Tibial nerve (tissue), 4 donors: ENCODE measurements at regions not wholly inside any gene's neighbourhood (a gene's known extent, or its start where the extent isn't known, plus 50 kb on each side); places are given as distances from the start of the nearest gene placed in this dataset.

Experiments used
- DNase-seq, 2 donors: peaks; one replicate each; pipeline ENCODE4 v3.0.0-alpha.2; 2019; ENCODE audit warnings: low spot score in 2 of 2
- H3K27ac ChIP-seq, 4 donors: fragments of 200-600 bp; sonication (generic) in 3 of 4; one replicate each; pipeline ENCODE4 v1.5.1; 2017 to 2019; ENCODE audit warnings: mild to moderate bottlenecking in 1 of 4
- H3K27me3 ChIP-seq, 2 donors: fragments of 200-600 bp; sonication (generic) in 1 of 2; one replicate each; pipeline versions ENCODE4 v1.5.1 to v1.6.0; 2017 to 2019
- H3K36me3 ChIP-seq, 3 donors: fragments of 200-600 bp; sonication (generic); one replicate each; pipeline ENCODE4 v1.5.1; 2018 to 2019
- H3K4me1 ChIP-seq, 4 donors: fragments of 200-600 bp; sonication (generic) in 3 of 4; one replicate each; pipeline ENCODE4 v1.5.1; 2017 to 2019
- H3K4me3 ChIP-seq, 4 donors: fragments of 200-600 bp; sonication (generic) in 3 of 4; one replicate each; pipeline ENCODE4 v1.5.1; 2017 to 2019; ENCODE audit warnings: mild to moderate bottlenecking in 1 of 4, moderate library complexity in 1 of 4
- H3K9me3 ChIP-seq, 4 donors: fragments of 200-600 bp; sonication (generic) in 3 of 4; one replicate each; pipeline ENCODE4 v1.5.1; 2017 to 2019
- EP300 ChIP-seq, 2 donors: sonication (generic); formaldehyde crosslinking; IDR thresholded peaks; one replicate each; pipeline ENCODE4 v1.6.1; 2017; ENCODE audit warnings: antibody characterized with exemption in 2 of 2, mild to moderate bottlenecking in 1 of 2
- POLR2A ChIP-seq, 2 donors: fragments of 450-650 bp; IDR thresholded peaks; one replicate each; pipeline ENCODE4 v1.6.1; 2017; ENCODE audit warnings: antibody characterized with exemption in 2 of 2, mild to moderate bottlenecking in 2 of 2, moderate library complexity in 2 of 2
- WGBS, 2 donors: methylation state at CpG; one replicate each; pipeline ENCODE4 v1.1.5; 2018; 5-methylcytosine and 5-hydroxymethylcytosine counted together
- TF ChIP-seq, protein P1 (sequence below), 5 experiments: fragments of 200-600 bp in 3 of 5; fragments of 450-650 bp in 2 of 5; sonication (generic) in 3 of 5; IDR thresholded peaks; one replicate each; pipeline ENCODE4 v1.5.1; 2016 to 2019; ENCODE audit warnings: antibody characterized with exemption in 5 of 5, mild to moderate bottlenecking in 3 of 5, moderate library complexity in 2 of 5

DNA sequence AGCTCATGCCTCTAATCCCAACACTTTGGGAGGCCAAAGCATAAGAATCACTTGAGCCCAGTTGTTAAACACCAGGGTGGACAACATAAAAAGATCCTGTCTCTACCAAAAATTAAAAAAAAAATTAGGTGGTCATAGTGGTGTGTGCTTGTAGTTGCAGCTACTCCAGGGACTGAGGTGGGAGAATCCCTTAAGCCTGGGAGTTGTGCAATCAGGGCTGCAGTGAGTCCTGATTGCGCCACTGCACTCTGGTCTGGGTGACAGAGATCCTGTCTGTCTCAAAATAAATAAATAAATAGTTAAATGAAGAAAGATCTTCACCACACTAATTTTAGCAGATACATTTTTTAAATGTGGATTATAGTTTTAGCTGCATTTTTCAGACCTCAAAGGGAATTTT lies 433.2 kb downstream of the MAT2B start:
- no peak for DNase-seq
- no peaks in the 10 kb centered on the region for H3K27me3 ChIP-seq
- no peak overlapping the region for H3K27ac ChIP-seq
- no peak overlapping the region for H3K4me3 ChIP-seq
- 85 to 88% methylated on average over 1 of the region's 1 CpG for WGBS, 2 donors
- H3K36me3 ChIP-seq, result no peaks in the 10 kb centered on the region
- TF ChIP-seq POLR2A (IDR thresholded peaks at IDR 0.05) (no peak), EP300 (IDR thresholded peaks at IDR 0.05) (no peak)
- TF ChIP-seq, protein P1, sequence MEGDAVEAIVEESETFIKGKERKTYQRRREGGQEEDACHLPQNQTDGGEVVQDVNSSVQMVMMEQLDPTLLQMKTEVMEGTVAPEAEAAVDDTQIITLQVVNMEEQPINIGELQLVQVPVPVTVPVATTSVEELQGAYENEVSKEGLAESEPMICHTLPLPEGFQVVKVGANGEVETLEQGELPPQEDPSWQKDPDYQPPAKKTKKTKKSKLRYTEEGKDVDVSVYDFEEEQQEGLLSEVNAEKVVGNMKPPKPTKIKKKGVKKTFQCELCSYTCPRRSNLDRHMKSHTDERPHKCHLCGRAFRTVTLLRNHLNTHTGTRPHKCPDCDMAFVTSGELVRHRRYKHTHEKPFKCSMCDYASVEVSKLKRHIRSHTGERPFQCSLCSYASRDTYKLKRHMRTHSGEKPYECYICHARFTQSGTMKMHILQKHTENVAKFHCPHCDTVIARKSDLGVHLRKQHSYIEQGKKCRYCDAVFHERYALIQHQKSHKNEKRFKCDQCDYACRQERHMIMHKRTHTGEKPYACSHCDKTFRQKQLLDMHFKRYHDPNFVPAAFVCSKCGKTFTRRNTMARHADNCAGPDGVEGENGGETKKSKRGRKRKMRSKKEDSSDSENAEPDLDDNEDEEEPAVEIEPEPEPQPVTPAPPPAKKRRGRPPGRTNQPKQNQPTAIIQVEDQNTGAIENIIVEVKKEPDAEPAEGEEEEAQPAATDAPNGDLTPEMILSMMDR (IDR thresholded peaks at IDR 0.05), result no peak
- no peaks in the 10 kb centered on the region for H3K9me3 ChIP-seq
- H3K4me1 ChIP-seq, result no peaks in the 10 kb centered on the region

GRCh38 chr5:163941079-163941478 lies 435.7 kb downstream of the MAT2B start:
- DNase-seq, result no peak
- Histone ChIP-seq H3K36me3 (no peaks in the 10 kb centered on the region), H3K9me3 (no peaks in the 10 kb centered on the region), H3K4me1 (no peaks in the 10 kb centered on the region), H3K4me3 (no peak overlapping the region), H3K27me3 (no peaks in the 10 kb centered on the region), H3K27ac (no peak overlapping the region)
- WGBS, 2 donors, result 65 to 72% methylated on average over 4 of the region's 4 CpGs
- TF ChIP-seq POLR2A (IDR thresholded peaks at IDR 0.05), result no peak
- TF ChIP-seq, protein P1 (IDR thresholded peaks at IDR 0.05), result no peak

- DNase-seq, result no peak
- TF ChIP-seq POLR2A (IDR thresholded peaks at IDR 0.05) (no peak), EP300 (IDR thresholded peaks at IDR 0.05) (no peak)
- TF ChIP-seq, protein P1 (IDR thresholded peaks at IDR 0.05), result no peak
- Histone ChIP-seq H3K4me1 (no peaks in the 10 kb centered on the region), H3K4me3 (no peak overlapping the region), H3K27me3 (no peaks in the 10 kb centered on the region), H3K9me3 (no peaks in the 10 kb centered on the region), H3K36me3 (no peaks in the 10 kb centered on the region), H3K27ac (no peak overlapping the region)
- 85 to 87% methylated on average over 1 of the region's 1 CpG for WGBS, 2 donors
Measured at GRCh38 chr5:163943546-163943945, 438.1 kb downstream of the MAT2B start.

DNA sequence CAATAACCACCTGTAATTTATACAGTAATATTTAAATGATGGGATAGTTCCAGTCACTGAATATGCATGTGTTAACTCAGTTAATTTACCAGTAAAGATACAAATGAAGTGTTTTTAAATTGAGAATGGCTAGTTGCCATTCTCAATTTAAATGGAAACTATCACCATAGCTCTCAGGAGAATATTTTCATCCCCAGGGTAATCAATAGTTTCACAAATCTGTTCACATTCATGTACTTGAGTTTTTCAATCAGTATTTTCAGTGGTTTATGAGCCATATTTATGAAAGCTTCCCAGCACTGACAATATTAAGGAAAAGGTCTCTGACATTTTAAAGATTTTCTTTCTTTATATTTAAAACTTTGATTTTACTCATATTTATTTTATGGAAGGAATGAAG lies 439.3 kb downstream of the MAT2B start:
- no peak for TF ChIP-seq EP300 (IDR thresholded peaks at IDR 0.05)
- TF ChIP-seq, protein P1 (IDR thresholded peaks at IDR 0.05), result no peak
- TF ChIP-seq POLR2A (IDR thresholded peaks at IDR 0.05), result no peak
- Histone ChIP-seq H3K27me3 (no peaks in the 10 kb centered on the region), H3K9me3 (no peaks in the 10 kb centered on the region), H3K27ac (no peak overlapping the region), H3K4me1 (no peaks in the 10 kb centered on the region), H3K36me3 (no peaks in the 10 kb centered on the region), H3K4me3 (no peak overlapping the region)
- no peak for DNase-seq

DNA sequence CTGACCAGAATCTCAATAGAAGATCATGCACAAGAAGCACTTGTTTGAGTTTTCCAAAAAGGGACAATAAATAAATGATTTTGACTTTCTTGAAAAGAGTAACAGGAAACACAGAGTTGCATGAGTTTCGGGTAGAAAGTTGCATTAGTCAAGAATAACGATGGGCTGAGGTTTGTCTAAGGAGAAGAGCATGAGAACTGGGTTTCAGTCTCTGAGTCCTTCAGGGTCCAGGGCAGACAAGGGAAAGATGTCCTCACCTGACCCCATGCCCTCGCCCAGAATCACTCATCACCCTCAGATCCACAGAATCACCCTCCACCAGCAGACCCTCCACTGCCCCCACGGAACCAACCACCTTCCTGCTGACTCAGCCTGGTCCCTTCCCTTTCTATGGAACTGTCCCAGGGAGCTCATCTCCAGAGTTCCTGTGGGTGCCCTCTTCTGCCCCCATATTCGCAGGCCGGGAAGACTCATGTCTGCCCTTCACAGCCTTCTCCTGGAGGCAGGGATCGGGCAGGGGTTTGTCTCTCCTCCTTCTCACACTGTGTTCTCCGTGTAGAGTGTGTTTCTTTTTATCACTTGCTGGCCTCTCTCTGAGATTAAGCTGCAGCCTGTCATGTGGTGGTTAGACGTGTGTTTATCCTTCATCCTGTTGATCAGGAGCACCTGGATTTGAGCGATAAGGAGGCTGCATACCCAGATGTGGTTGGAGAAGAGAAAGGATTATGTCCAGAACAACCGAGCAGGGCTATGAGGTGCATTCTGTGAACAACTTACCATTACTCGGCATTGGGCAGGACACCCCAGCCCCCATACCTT lies 442.6 kb downstream of the MAT2B start:
- Histone ChIP-seq H3K27me3 (no peaks in the 10 kb centered on the region), H3K4me1 (no peaks in the 10 kb centered on the region), H3K27ac (no peak overlapping the region), H3K4me3 (no peak overlapping the region), H3K36me3 (no peaks in the 10 kb centered on the region), H3K9me3 (peaks cover 0 to 4% (median 0%) of the 10 kb centered on the region in 4 donors)
- DNase-seq, result no peak
- WGBS, 2 donors, result 79 to 81% methylated on average over 12 of the region's 12 CpGs
- TF ChIP-seq POLR2A (IDR thresholded peaks at IDR 0.05) (no peak), EP300 (IDR thresholded peaks at IDR 0.05) (no peak)
- TF ChIP-seq, protein P1 (IDR thresholded peaks at IDR 0.05), result no peak
